ENCODE measurements at regions not wholly inside any gene's neighbourhood (a gene's known extent, or its start where the extent isn't known, plus 50 kb on each side); places are given as distances from the start of the nearest gene placed in this dataset.

- TF ChIP-seq EZH2phosphoT487 (IDR thresholded peaks at IDR 0.05; ENCODE audit: borderline replicate concordance), result no peak
- TF ChIP-seq CTCF (conservative IDR thresholded peaks at IDR 0.05; ENCODE audit: low read length), result no peak
- peaks cover 12% of the 10 kb centered on the region; the same call in 1 of the 2 replicates for H3K36me3 ChIP-seq (ENCODE audit: insufficient read depth, low read length)
- no peaks in the 10 kb centered on the region for H3F3A ChIP-seq (ENCODE audit: low read depth)
- no peak overlapping the region for H3K9ac ChIP-seq (ENCODE audit: low read depth, low read length, poor library complexity, severe bottlenecking)
- H3K79me2 ChIP-seq (ENCODE audit: insufficient read depth, low read length), result peaks cover 6% of the 10 kb centered on the region; the same call in 1 of the 2 replicates
- no peaks in the 10 kb centered on the region for H3K27me3 ChIP-seq (ENCODE audit: insufficient read depth, low read length, poor library complexity, severe bottlenecking)
- H2AFZ ChIP-seq (ENCODE audit: low read length), result no peak overlapping the region
- H3K4me3 ChIP-seq (ENCODE audit: low read length, poor library complexity, severe bottlenecking), result no peak overlapping the region
- 0 out of 2 replicates have a peak, but pooled peaks cover 8% of the 10 kb centered on the region for H3K9me3 ChIP-seq (ENCODE audit: insufficient read depth, low read depth, low read length)
- H3K4me2 ChIP-seq (ENCODE audit: low read depth, low read length, poor library complexity, severe bottlenecking), result no peak overlapping the region
- no peaks in the 10 kb centered on the region for H4K20me1 ChIP-seq (ENCODE audit: insufficient read depth, low read length, poor library complexity, severe bottlenecking)
- no peaks in the 10 kb centered on the region for H3K4me1 ChIP-seq (ENCODE audit: insufficient read depth, low read length, poor library complexity, severe bottlenecking)
- H3K9me2 ChIP-seq (replicated peaks; ENCODE audit: low read depth, low read length), result no peaks in the 10 kb centered on the region
Observed at GRCh38 chr22:49607821-49608220, 219.9 kb downstream of the BRD1 start.

GRCh38 chr22:49606562-49607290 lies 220.9 kb downstream of the BRD1 start:
- Histone ChIP-seq H3K9me2 (replicated peaks; ENCODE audit: low read depth, low read length) (no peaks in the 10 kb centered on the region), H3K4me2 (ENCODE audit: low read depth, low read length, poor library complexity, severe bottlenecking) (no peak overlapping the region), H3F3A (ENCODE audit: low read depth) (no peaks in the 10 kb centered on the region), H3K4me3 (ENCODE audit: low read length, poor library complexity, severe bottlenecking) (no peak overlapping the region), H3K27me3 (ENCODE audit: insufficient read depth, low read length, poor library complexity, severe bottlenecking) (no peaks in the 10 kb centered on the region), H4K20me1 (ENCODE audit: insufficient read depth, low read length, poor library complexity, severe bottlenecking) (no peaks in the 10 kb centered on the region), H3K4me1 (ENCODE audit: insufficient read depth, low read length, poor library complexity, severe bottlenecking) (no peaks in the 10 kb centered on the region), H2AFZ (ENCODE audit: low read length) (no peak overlapping the region), H3K36me3 (ENCODE audit: insufficient read depth, low read length) (peaks cover 10% of the 10 kb centered on the region; the same call in 1 of the 2 replicates), H3K79me2 (ENCODE audit: insufficient read depth, low read length) (peaks cover 15% of the 10 kb centered on the region; the same call in 1 of the 2 replicates), H3K9ac (ENCODE audit: low read depth, low read length, poor library complexity, severe bottlenecking) (no peak overlapping the region), H3K9me3 (ENCODE audit: insufficient read depth, low read depth, low read length) (0 out of 2 replicates have a peak, but pooled peaks cover 8% of the 10 kb centered on the region)
- no peak for TF ChIP-seq CTCF (conservative IDR thresholded peaks at IDR 0.05; ENCODE audit: low read length)

GRCh38 chr22:49604732-49605302 lies 222.9 kb downstream of the BRD1 start:
- Histone ChIP-seq H2AFZ (ENCODE audit: low read length) (no peak overlapping the region), H3K4me1 (ENCODE audit: insufficient read depth, low read length, poor library complexity, severe bottlenecking) (peaks cover 13% of the 10 kb centered on the region), H3K79me2 (ENCODE audit: insufficient read depth, low read length) (peaks cover 22% of the 10 kb centered on the region; the same call in 1 of the 2 replicates), H3K9me3 (ENCODE audit: insufficient read depth, low read depth, low read length) (0 out of 2 replicates have a peak, but pooled peaks cover 8% of the 10 kb centered on the region), H3K4me2 (ENCODE audit: low read depth, low read length, poor library complexity, severe bottlenecking) (no peak overlapping the region), H3K27me3 (ENCODE audit: insufficient read depth, low read length, poor library complexity, severe bottlenecking) (no peaks in the 10 kb centered on the region), H3K4me3 (ENCODE audit: low read length, poor library complexity, severe bottlenecking) (no peak overlapping the region), H4K20me1 (ENCODE audit: insufficient read depth, low read length, poor library complexity, severe bottlenecking) (no peaks in the 10 kb centered on the region), H3F3A (ENCODE audit: low read depth) (no peaks in the 10 kb centered on the region), H3K9ac (ENCODE audit: low read depth, low read length, poor library complexity, severe bottlenecking) (no peak overlapping the region), H3K36me3 (ENCODE audit: insufficient read depth, low read length) (peaks cover 10% of the 10 kb centered on the region; the same call in 1 of the 2 replicates), H3K9me2 (replicated peaks; ENCODE audit: low read depth, low read length) (no peaks in the 10 kb centered on the region)
- TF ChIP-seq EZH2phosphoT487 (IDR thresholded peaks at IDR 0.05; ENCODE audit: borderline replicate concordance), result no peak
- TF ChIP-seq CTCF (conservative IDR thresholded peaks at IDR 0.05; ENCODE audit: low read length), result peak; percentile 50
